ENCODE measurements at regions not wholly inside any gene's neighbourhood (a gene's known extent, or its start where the extent isn't known, plus 50 kb on each side); places are given as distances from the start of the nearest gene placed in this dataset.

GRCh38 chr17:79191270-79191934 is 116.8 kb downstream of the ENGASE start:
- no peak for FAIRE-seq

GRCh38 chr17:79189305-79189704 is 114.7 kb downstream of the ENGASE start:
- TF ChIP-seq, protein P1, sequence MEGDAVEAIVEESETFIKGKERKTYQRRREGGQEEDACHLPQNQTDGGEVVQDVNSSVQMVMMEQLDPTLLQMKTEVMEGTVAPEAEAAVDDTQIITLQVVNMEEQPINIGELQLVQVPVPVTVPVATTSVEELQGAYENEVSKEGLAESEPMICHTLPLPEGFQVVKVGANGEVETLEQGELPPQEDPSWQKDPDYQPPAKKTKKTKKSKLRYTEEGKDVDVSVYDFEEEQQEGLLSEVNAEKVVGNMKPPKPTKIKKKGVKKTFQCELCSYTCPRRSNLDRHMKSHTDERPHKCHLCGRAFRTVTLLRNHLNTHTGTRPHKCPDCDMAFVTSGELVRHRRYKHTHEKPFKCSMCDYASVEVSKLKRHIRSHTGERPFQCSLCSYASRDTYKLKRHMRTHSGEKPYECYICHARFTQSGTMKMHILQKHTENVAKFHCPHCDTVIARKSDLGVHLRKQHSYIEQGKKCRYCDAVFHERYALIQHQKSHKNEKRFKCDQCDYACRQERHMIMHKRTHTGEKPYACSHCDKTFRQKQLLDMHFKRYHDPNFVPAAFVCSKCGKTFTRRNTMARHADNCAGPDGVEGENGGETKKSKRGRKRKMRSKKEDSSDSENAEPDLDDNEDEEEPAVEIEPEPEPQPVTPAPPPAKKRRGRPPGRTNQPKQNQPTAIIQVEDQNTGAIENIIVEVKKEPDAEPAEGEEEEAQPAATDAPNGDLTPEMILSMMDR (IDR thresholded peaks at IDR 0.05; ENCODE audit: insufficient read depth, missing control alignments) = no peak
- DNase-seq (ENCODE audit: insufficient read length, low spot score) (peak; percentile 76), FAIRE-seq (peak; percentile 94)

More at GRCh38 chr17:79191270-79191934, 116.8 kb downstream of the ENGASE start:
- TF ChIP-seq, protein P1 (IDR thresholded peaks at IDR 0.05; ENCODE audit: insufficient read depth, missing control alignments) = no peak
- no peak for DNase-seq (ENCODE audit: insufficient read length, low spot score)

DNA sequence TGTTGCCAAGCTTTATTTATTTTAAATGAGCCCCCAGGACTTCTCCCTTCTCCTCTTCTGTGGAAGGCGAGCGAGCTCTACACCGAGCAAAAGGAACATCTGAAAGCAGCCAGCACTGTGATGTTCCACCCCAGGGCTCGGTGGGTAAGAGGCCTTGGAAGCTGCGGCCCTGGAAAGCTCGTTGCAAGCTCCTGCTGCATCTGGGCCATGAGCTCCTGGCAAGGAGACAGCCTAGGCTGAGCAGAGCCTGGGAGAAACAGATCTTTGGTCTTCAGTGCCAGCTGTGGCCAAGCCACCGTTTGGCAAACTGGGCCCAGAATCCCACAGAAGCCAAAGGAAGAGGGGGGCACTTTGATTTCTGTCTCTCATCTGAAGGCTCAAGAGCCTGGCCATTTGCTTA is 114.1 kb downstream of the ENGASE start:
- DNase-seq (ENCODE audit: insufficient read length, low spot score) (no peak), FAIRE-seq (no peak)
- TF ChIP-seq, protein P1 (IDR thresholded peaks at IDR 0.05; ENCODE audit: insufficient read depth, missing control alignments) = no peak

- no peak for FAIRE-seq
- peak; percentile 89 for DNase-seq (ENCODE audit: insufficient read length, low spot score)
- TF ChIP-seq, protein P1 (IDR thresholded peaks at IDR 0.05; ENCODE audit: insufficient read depth, missing control alignments) = peak; percentile 83
Measured at GRCh38 chr17:79188048-79188447, 113.4 kb downstream of the ENGASE start.

- DNase-seq (ENCODE audit: insufficient read length, low spot score) (no peak), FAIRE-seq (no peak)
- TF ChIP-seq, protein P1 (IDR thresholded peaks at IDR 0.05; ENCODE audit: insufficient read depth, missing control alignments) = no peak
Measured at GRCh38 chr17:79187186-79187585, 112.6 kb downstream of the ENGASE start.

- no peak for DNase-seq (ENCODE audit: insufficient read length, low spot score)
- no peak for FAIRE-seq
- TF ChIP-seq, protein P1 (IDR thresholded peaks at IDR 0.05; ENCODE audit: insufficient read depth, missing control alignments) = no peak
Measured at GRCh38 chr17:79186406-79186805, 111.8 kb downstream of the ENGASE start.

DNA sequence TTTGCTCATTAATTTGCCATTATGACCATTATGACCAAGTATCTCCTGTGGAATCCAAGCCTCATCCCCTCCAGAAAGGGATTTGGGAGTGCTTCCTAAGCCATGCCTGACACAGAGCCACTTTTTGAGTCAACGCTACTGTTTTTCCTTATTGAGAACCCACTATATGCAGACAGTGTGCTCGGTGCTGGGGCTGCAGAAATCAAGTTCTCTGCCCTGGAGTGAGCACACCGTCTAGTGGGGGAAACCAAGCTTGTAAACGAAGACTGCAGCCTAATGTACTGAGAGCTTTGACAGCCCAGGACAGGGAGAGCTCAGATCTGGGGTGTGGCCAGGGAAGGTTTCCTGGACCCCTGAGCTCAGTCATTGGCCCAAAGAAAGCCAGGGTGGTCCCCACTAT is 111.0 kb downstream of the ENGASE start:
- FAIRE-seq = no peak
- TF ChIP-seq, protein P1 (IDR thresholded peaks at IDR 0.05; ENCODE audit: insufficient read depth, missing control alignments) = no peak
- DNase-seq (ENCODE audit: insufficient read length, low spot score) = no peak
